ENCODE measurements at regions not wholly inside any gene's neighbourhood (a gene's known extent, or its start where the extent isn't known, plus 50 kb on each side); places are given as distances from the start of the nearest gene placed in this dataset.

- TF ChIP-seq CTCF (IDR thresholded peaks at IDR 0.05; ENCODE audit: low read depth, low read length): no peak
- Histone ChIP-seq H3K4me1 (no peaks in the 10 kb centered on the region), H3K9me3 (no peaks in the 10 kb centered on the region), H3K4me3 (ENCODE audit: low read depth, low read length) (no peak overlapping the region), H3K27me3 (no peaks in the 10 kb centered on the region), H3K36me3 (no peaks in the 10 kb centered on the region)
- no peak for DNase-seq
These were observed 481.1 kb downstream of the ZNF385D start for GRCh38 chr3:21269882-21270281.

- DNase-seq: no peak
- Histone ChIP-seq H3K4me1 (no peaks in the 10 kb centered on the region), H3K36me3 (no peaks in the 10 kb centered on the region), H3K9me3 (no peaks in the 10 kb centered on the region), H3K27me3 (no peaks in the 10 kb centered on the region), H3K4me3 (ENCODE audit: low read depth, low read length) (no peak overlapping the region)
- no peak for TF ChIP-seq CTCF (IDR thresholded peaks at IDR 0.05; ENCODE audit: low read depth, low read length)
These were observed 490.5 kb downstream of the ZNF385D start for GRCh38 chr3:21260507-21260906.

- Histone ChIP-seq H3K9me3 (no peaks in the 10 kb centered on the region), H3K27me3 (no peaks in the 10 kb centered on the region), H3K4me3 (ENCODE audit: low read depth, low read length) (no peak overlapping the region), H3K36me3 (no peaks in the 10 kb centered on the region), H3K4me1 (no peaks in the 10 kb centered on the region)
- TF ChIP-seq CTCF (IDR thresholded peaks at IDR 0.05; ENCODE audit: low read depth, low read length): no peak
- DNase-seq: no peak
These were observed 491.1 kb downstream of the ZNF385D start for GRCh38 chr3:21259896-21260295.

GRCh38 chr3:21256932-21257331 lies 494.1 kb downstream of the ZNF385D start:
- no peak for TF ChIP-seq CTCF (IDR thresholded peaks at IDR 0.05; ENCODE audit: low read depth, low read length)
- Histone ChIP-seq H3K4me1 (no peaks in the 10 kb centered on the region), H3K9me3 (no peaks in the 10 kb centered on the region), H3K27me3 (no peaks in the 10 kb centered on the region), H3K36me3 (no peaks in the 10 kb centered on the region), H3K4me3 (ENCODE audit: low read depth, low read length) (no peak overlapping the region)
- DNase-seq: no peak

- no peaks in the 10 kb centered on the region for H3K36me3 ChIP-seq
- no peaks in the 10 kb centered on the region for H3K27me3 ChIP-seq
- no peak overlapping the region for H3K4me3 ChIP-seq (ENCODE audit: low read depth, low read length)
- no peaks in the 10 kb centered on the region for H3K4me1 ChIP-seq
- no peak for DNase-seq
- no peak for TF ChIP-seq CTCF (IDR thresholded peaks at IDR 0.05; ENCODE audit: low read depth, low read length)
- H3K9me3 ChIP-seq: no peaks in the 10 kb centered on the region
These were observed 512.3 kb downstream of the ZNF385D start for GRCh38 chr3:21238661-21239060.

GRCh38 chr3:21237638-21238037 lies 513.4 kb downstream of the ZNF385D start:
- Histone ChIP-seq H3K4me1 (no peaks in the 10 kb centered on the region), H3K36me3 (no peaks in the 10 kb centered on the region), H3K9me3 (no peaks in the 10 kb centered on the region), H3K4me3 (ENCODE audit: low read depth, low read length) (no peak overlapping the region), H3K27me3 (no peaks in the 10 kb centered on the region)
- no peak for TF ChIP-seq CTCF (IDR thresholded peaks at IDR 0.05; ENCODE audit: low read depth, low read length)
- DNase-seq: no peak

All from BE2C (cell line).